ENCODE measurements at regions not wholly inside any gene's neighbourhood (a gene's known extent, or its start where the extent isn't known, plus 50 kb on each side); places are given as distances from the start of the nearest gene placed in this dataset.
"Not testable (repeated sequence)": the region's sequence is repeated elsewhere in the genome, so short reads cannot be mapped to it uniquely, and the experiment has no call there.

- DNase-seq (ENCODE audit: low spot score) = no peak
Observed at GRCh38 chr4:93888308-93888707, 59.8 kb downstream of the ATOH1 start.

- no peak for DNase-seq (ENCODE audit: low spot score)
Observed at GRCh38 chr4:93888768-93889167, 60.2 kb downstream of the ATOH1 start.

- no peak for DNase-seq (ENCODE audit: low spot score)
Observed at GRCh38 chr4:93891244-93891643, 62.7 kb downstream of the ATOH1 start.

- DNase-seq (ENCODE audit: low spot score) = no peak
Observed at GRCh38 chr4:93894995-93895394, 66.4 kb downstream of the ATOH1 start.

GRCh38 chr4:93896516-93896915 lies 68.0 kb downstream of the ATOH1 start:
- no peak for DNase-seq (ENCODE audit: low spot score)

- DNase-seq (ENCODE audit: low spot score) = no peak
Observed at GRCh38 chr4:93897559-93897958, 69.0 kb downstream of the ATOH1 start.

GRCh38 chr4:93908778-93909177 lies 80.2 kb downstream of the ATOH1 start:
- DNase-seq (ENCODE audit: low spot score) = no peak

GRCh38 chr4:93911671-93912070 lies 83.1 kb downstream of the ATOH1 start:
- DNase-seq (ENCODE audit: low spot score) = no peak

GRCh38 chr4:93912146-93912545 lies 83.6 kb downstream of the ATOH1 start:
- no peak for DNase-seq (ENCODE audit: low spot score)

GRCh38 chr4:93918856-93919255 lies 90.3 kb downstream of the ATOH1 start:
- DNase-seq (ENCODE audit: low spot score) = no peak

GRCh38 chr4:93923570-93923969 lies 95.0 kb downstream of the ATOH1 start:
- not testable (repeated sequence) for DNase-seq (ENCODE audit: low spot score)

- no peak for DNase-seq (ENCODE audit: low spot score)
Observed at GRCh38 chr4:93947286-93947685, 118.7 kb downstream of the ATOH1 start.

- DNase-seq (ENCODE audit: low spot score) = not testable (repeated sequence)
Observed at GRCh38 chr4:93950239-93950638, 121.7 kb downstream of the ATOH1 start.

- DNase-seq (ENCODE audit: low spot score) = no peak
Observed at GRCh38 chr4:93957186-93957585, 128.6 kb downstream of the ATOH1 start.

- DNase-seq (ENCODE audit: low spot score) = no peak
Observed at GRCh38 chr4:93960450-93960849, 131.9 kb downstream of the ATOH1 start.

- DNase-seq (ENCODE audit: low spot score) = no peak
Observed at GRCh38 chr4:93960916-93961315, 132.4 kb downstream of the ATOH1 start.

GRCh38 chr4:93981594-93981993 lies 153.0 kb downstream of the ATOH1 start:
- no peak for DNase-seq (ENCODE audit: low spot score)

- DNase-seq (ENCODE audit: low spot score) = no peak
Observed at GRCh38 chr4:93982255-93982654, 153.7 kb downstream of the ATOH1 start.

GRCh38 chr4:93983140-93983539 lies 154.6 kb downstream of the ATOH1 start:
- DNase-seq (ENCODE audit: low spot score) = no peak

- no peak for DNase-seq (ENCODE audit: low spot score)
Observed at GRCh38 chr4:93994175-93994994, 165.8 kb downstream of the ATOH1 start.

- no peak for DNase-seq (ENCODE audit: low spot score)
Observed at GRCh38 chr4:93996895-93997294, 168.3 kb downstream of the ATOH1 start.

GRCh38 chr4:94000559-94000958 lies 172.0 kb downstream of the ATOH1 start:
- no peak for DNase-seq (ENCODE audit: low spot score)

- DNase-seq (ENCODE audit: low spot score) = no peak
Observed at GRCh38 chr4:94006932-94007331, 178.4 kb downstream of the ATOH1 start.

GRCh38 chr4:94011190-94011589 lies 182.6 kb downstream of the ATOH1 start:
- DNase-seq (ENCODE audit: low spot score) = no peak

Data from ureter (tissue), 1 donor.